Upper lobe of left lung (tissue), 4 donors: ENCODE measurements at regions not wholly inside any gene's neighbourhood (a gene's known extent, or its start where the extent isn't known, plus 50 kb on each side); places are given as distances from the start of the nearest gene placed in this dataset.

Experiments used
- CTCF ChIP-seq, 6 experiments: fragments of 450-650 bp in 4 of 6; fragments of 200-600 bp in 2 of 6; sonication (generic) in 2 of 6; IDR thresholded peaks; one replicate each; pipeline ENCODE4 v1.5.1; 2016 to 2019; ENCODE audit warnings: antibody characterized with exemption in 6 of 6
- EP300 ChIP-seq, 4 donors: sonication (generic); formaldehyde crosslinking; IDR thresholded peaks; one replicate each; pipeline ENCODE4 v1.5.1; 2017; ENCODE audit warnings: antibody characterized with exemption in 4 of 4, control low read depth in 2 of 4
- POLR2AphosphoS5 ChIP-seq, 2 donors: sonication (generic); formaldehyde crosslinking; IDR thresholded peaks; one replicate each; pipeline ENCODE4 v1.5.1; 2017; ENCODE audit warnings: antibody characterized with exemption in 2 of 2

DNA sequence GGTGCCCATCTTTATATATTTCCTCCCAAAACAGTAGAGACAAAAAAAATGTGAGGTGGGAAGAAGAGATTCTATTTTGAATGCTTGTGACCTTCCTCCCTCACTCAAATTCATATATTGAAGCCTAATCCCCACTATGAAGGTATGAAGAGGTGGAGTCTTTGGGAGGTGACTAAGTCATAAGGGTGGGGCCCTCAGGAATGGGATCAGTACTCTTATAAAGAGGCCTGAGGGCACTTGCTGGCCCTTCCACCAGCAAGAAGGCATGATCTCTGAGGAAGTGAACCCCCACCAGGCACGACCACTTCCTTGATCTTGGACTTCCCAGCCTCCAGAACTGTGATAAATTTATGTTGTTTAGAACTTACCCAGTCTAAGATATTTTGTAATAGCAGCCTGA lies 517.2 kb upstream of the CNTNAP2 start:
- TF ChIP-seq CTCF (IDR thresholded peaks at IDR 0.05), result no peak
- no peak for TF ChIP-seq POLR2AphosphoS5 (IDR thresholded peaks at IDR 0.05)
- no peak for TF ChIP-seq EP300 (IDR thresholded peaks at IDR 0.05)
